IMR-90 (cell line): ENCODE measurements at regions not wholly inside any gene's neighbourhood (a gene's known extent, or its start where the extent isn't known, plus 50 kb on each side); places are given as distances from the start of the nearest gene placed in this dataset.

ENCODE experiments used
- ATAC-seq: fragments of 200-7000 bp; cut with Tn5 transposase; 2 replicates; pipeline ENCODE4 v1.9.1; 2020; ENCODE audit warnings: low read depth, mild to moderate bottlenecking, moderate library complexity
- BruUV-seq: library from RNA; stranded (reverse); fragments of 400-500 nt; replicated peaks from 2 replicates; lab custom pipeline; 2021; lab: Mats Ljungman, UMichigan
- CTCF ChIA-PET: fragments of 300-600 bp; formaldehyde crosslinking; extraction: SDS; loops from one replicate; lab custom pipeline; 2021; ENCODE audit warnings: antibody characterized with exemption; lab: Yijun Ruan, JAX
- POLR2A ChIA-PET: fragments of 300-600 bp; sonication (Branson Sonifier 250); formaldehyde crosslinking; loops from one replicate; lab custom pipeline; 2022; ENCODE audit warnings: antibody characterized with exemption; ENCODE audit not compliant: unreplicated experiment; lab: Charles Lee
- DNase-seq: peaks from one replicate; pipeline ENCODE4 v3.0.0; 2013
- H2AFZ ChIP-seq: replicated peaks from 2 replicates; pipeline ENCODE3; 2013; ENCODE audit warnings: low read length, mild to moderate bottlenecking; ENCODE audit not compliant: poor library complexity
- H2AK5ac ChIP-seq: 2 replicates; pipeline ENCODE4 v1.6.1; 2013; ENCODE audit warnings: low read depth, low read length, inconsistent platforms
- H2AK9ac ChIP-seq: replicated peaks from 2 replicates; pipeline ENCODE3; 2013; ENCODE audit warnings: mild to moderate bottlenecking, low read depth, low read length, moderate library complexity; ENCODE audit not compliant: poor library complexity
- H2BK120ac ChIP-seq: 2 replicates; pipeline ENCODE4 v1.6.1; 2013; ENCODE audit warnings: low read depth, low read length, inconsistent platforms
- H2BK15ac ChIP-seq: 3 replicates; pipeline ENCODE4 v1.6.1; 2013; ENCODE audit warnings: low read depth, low read length, inconsistent platforms
- H2BK20ac ChIP-seq: 2 replicates; pipeline ENCODE4 v1.6.1; 2013; ENCODE audit warnings: low read depth, mild to moderate bottlenecking, inconsistent platforms, low read length, moderate library complexity
- H2BK5ac ChIP-seq: 2 replicates; pipeline ENCODE4 v1.6.1; 2013; ENCODE audit warnings: mild to moderate bottlenecking, low read depth, low read length, inconsistent platforms; ENCODE audit not compliant: poor library complexity, severe bottlenecking
- H3K14ac ChIP-seq: replicated peaks from 2 replicates; pipeline ENCODE4 v1.6.1; 2013; ENCODE audit warnings: low read depth, low read length, inconsistent platforms
- H3K18ac ChIP-seq: 2 replicates; pipeline ENCODE4 v1.6.1; 2013; ENCODE audit warnings: low read depth, low read length, control low read depth
- H3K23ac ChIP-seq: 2 replicates; pipeline ENCODE4 v1.6.1; 2013; ENCODE audit warnings: low read depth, low read length, inconsistent platforms
- H3K27ac ChIP-seq: 2 replicates; pipeline ENCODE4 v1.5.1; 2013; ENCODE audit warnings: mild to moderate bottlenecking, control low read depth, low read length; ENCODE audit not compliant: insufficient read depth
- H3K27me3 ChIP-seq: 2 replicates; pipeline ENCODE4 v1.6.1; 2013; ENCODE audit warnings: low read length; ENCODE audit not compliant: control insufficient read depth, insufficient read depth
- H3K36me3 ChIP-seq: 2 replicates; pipeline ENCODE4 v1.6.1; 2013; ENCODE audit warnings: low read length, mixed read lengths; ENCODE audit not compliant: control insufficient read depth, insufficient read depth
- H3K4ac ChIP-seq: 2 replicates; pipeline ENCODE4 v1.6.1; 2013; ENCODE audit warnings: low read depth, low read length, inconsistent platforms
- H3K4me1 ChIP-seq: 2 replicates; pipeline ENCODE4 v1.6.1; 2013; ENCODE audit warnings: low read length, mixed read lengths; ENCODE audit not compliant: control insufficient read depth, insufficient read depth
- H3K4me2 ChIP-seq: 2 replicates; pipeline ENCODE4 v1.6.1; 2013; ENCODE audit warnings: low read depth, mild to moderate bottlenecking, control low read depth, low read length, moderate library complexity
- H3K4me3 ChIP-seq: 2 replicates; pipeline ENCODE4 v1.5.1; 2013; ENCODE audit warnings: low read depth, mild to moderate bottlenecking, control low read depth, low read length, moderate library complexity; ENCODE audit not compliant: insufficient read depth
- H3K56ac ChIP-seq: 2 replicates; pipeline ENCODE4 v1.6.1; 2013; ENCODE audit warnings: low read length, inconsistent platforms; ENCODE audit not compliant: insufficient read depth; ENCODE audit errors: extremely low read depth
- H3K79me1 ChIP-seq, 2 experiments: 2 replicates each; pipeline ENCODE4 v1.6.1; 2013; ENCODE audit warnings: low read length in 2 of 2, inconsistent platforms in 1 of 2, low read depth in 1 of 2
- H3K9ac ChIP-seq: 2 replicates; pipeline ENCODE4 v1.6.1; 2013; ENCODE audit warnings: low read depth, low read length, control low read depth
- H3K9me1 ChIP-seq: 2 replicates; pipeline ENCODE4 v1.6.1; 2013; ENCODE audit warnings: low read length, inconsistent platforms; ENCODE audit not compliant: insufficient read depth
- H3K9me3 ChIP-seq: 2 replicates; pipeline ENCODE4 v1.6.1; 2013; ENCODE audit warnings: low read length; ENCODE audit not compliant: control insufficient read depth, insufficient read depth
- H4K20me1 ChIP-seq: 2 replicates; pipeline ENCODE4 v1.6.1; 2013; ENCODE audit warnings: low read length, inconsistent platforms; ENCODE audit not compliant: insufficient read depth
- H4K5ac ChIP-seq: 2 replicates; pipeline ENCODE4 v1.6.1; 2013; ENCODE audit warnings: mild to moderate bottlenecking, low read depth, low read length, control low read depth
- H4K8ac ChIP-seq, 2 experiments: 2 replicates each; pipeline ENCODE4 v1.6.1; 2013; ENCODE audit warnings: low read depth in 2 of 2, low read length in 2 of 2, control low read depth in 1 of 2, inconsistent platforms in 1 of 2
- H4K91ac ChIP-seq: 2 replicates; pipeline ENCODE4 v1.6.1; 2013; ENCODE audit warnings: low read depth, low read length, inconsistent platforms; ENCODE audit not compliant: insufficient read depth
- CHD1 ChIP-seq: IDR thresholded peaks from 2 replicates; pipeline ENCODE4 v1.6.1; 2012; ENCODE audit warnings: low read depth, low read length, improper control_type of control experiment
- CTCF ChIP-seq: conservative IDR thresholded peaks from 2 replicates; pipeline ENCODE4 v1.5.1; 2012; ENCODE audit warnings: mild to moderate bottlenecking, low read depth, low read length, improper control_type of control experiment
- ELK1 ChIP-seq: fragments of 150-350 bp; IDR thresholded peaks from 2 replicates; pipeline ENCODE4 v1.6.1; 2016; ENCODE audit warnings: low read depth, mild to moderate bottlenecking, low read length, moderate library complexity, borderline replicate concordance
- FOS ChIP-seq: fragments of 150-350 bp; IDR thresholded peaks from 2 replicates; pipeline ENCODE4 v1.6.1; 2016; ENCODE audit warnings: low read depth, low read length
- MAFK ChIP-seq: IDR thresholded peaks from 2 replicates; pipeline ENCODE4 v1.6.1; 2012; ENCODE audit warnings: low read depth, low read length, improper control_type of control experiment
- NFE2L2 ChIP-seq: fragments of 150-350 bp; IDR thresholded peaks from 2 replicates; pipeline ENCODE4 v1.6.1; 2016; ENCODE audit warnings: low read depth, mild to moderate bottlenecking, low read length
- POLR2A ChIP-seq: IDR thresholded peaks from 2 replicates; pipeline ENCODE4 v1.6.1; 2012; ENCODE audit warnings: mild to moderate bottlenecking, low read depth, low read length
- RAD21 ChIP-seq: IDR thresholded peaks from 2 replicates; pipeline ENCODE4 v1.6.1; 2012; ENCODE audit warnings: low read length, improper control_type of control experiment
- RCOR1 ChIP-seq: IDR thresholded peaks from 2 replicates; pipeline ENCODE4 v1.6.1; 2012; ENCODE audit warnings: mild to moderate bottlenecking, low read length, improper control_type of control experiment; ENCODE audit not compliant: insufficient replicate concordance
- RFX5 ChIP-seq: IDR thresholded peaks from 2 replicates; pipeline ENCODE4 v1.8.0; 2012; ENCODE audit warnings: low read depth, mild to moderate bottlenecking, low read length, moderate library complexity
- SMC3 ChIP-seq: fragments of 150-350 bp; IDR thresholded peaks from 2 replicates; pipeline ENCODE4 v1.6.1; 2016; ENCODE audit warnings: low read depth, mild to moderate bottlenecking, antibody characterized with exemption, low read length, moderate library complexity
- USF2 ChIP-seq: fragments of 150-350 bp; IDR thresholded peaks from 2 replicates; pipeline ENCODE4 v1.6.1; 2017; ENCODE audit warnings: mild to moderate bottlenecking, antibody characterized with exemption, low read length, low read depth
- WGBS, 2 experiments: methylation state at CpG; one replicate each; pipeline versions ENCODE4 v1.1.5 to v1.1.7; 2013; ENCODE audit warnings: missing lambda C conversion rate in 2 of 2; ENCODE audit not compliant: insufficient read length in 1 of 2; ENCODE audit errors: extremely low coverage in 2 of 2; 5-methylcytosine and 5-hydroxymethylcytosine counted together
- dilution Hi-C: fragments of 300-500 bp; cut with HindIII; formaldehyde crosslinking; loops from one replicate; pipeline ENCODE4 v1.14.3; 2018; ENCODE audit warnings: low sequenced_read_pairs; ENCODE audit not compliant: unreplicated experiment
- in situ Hi-C: fragments of 300-500 bp; cut with MboI; formaldehyde crosslinking; loops from 3 replicates; pipeline ENCODE4 v1.14.3; 2019; ENCODE audit warnings: low sequenced_read_pairs, inconsistent platforms, mixed read lengths
- intact Hi-C: fragments of 100-400 bp; cut with micrococcal nuclease; formaldehyde crosslinking; loops from 2 replicates; pipeline ENCODE4 v1.10.0; 2022

- Histone ChIP-seq H2AK9ac (no peak overlapping the region), H2BK15ac (no peak overlapping the region), H2AK5ac (no peak overlapping the region), H4K5ac (no peak overlapping the region), H3K9me1 (no peaks in the 10 kb centered on the region), H3K4ac (no peak overlapping the region), H4K20me1 (no peaks in the 10 kb centered on the region), H3K4me2 (no peak overlapping the region), H3K18ac (no peak overlapping the region), H3K36me3 (no peaks in the 10 kb centered on the region), H3K9ac (no peak overlapping the region), H3K9me3 (no peaks in the 10 kb centered on the region), H3K79me1 (no peaks in the 10 kb centered on the region), H3K4me3 (no peak overlapping the region), H3K23ac (no peak overlapping the region), H3K14ac (no peak overlapping the region), H3K27me3 (no peaks in the 10 kb centered on the region; the same call in 1 of the 2 replicates), H2BK120ac (no peak overlapping the region), H2AFZ (no peak overlapping the region), H2BK5ac (no peak overlapping the region), H3K4me1 (no peaks in the 10 kb centered on the region), H4K91ac (no peak overlapping the region), H3K27ac (no peak overlapping the region), H3K56ac (no peak overlapping the region), H2BK20ac (no peak overlapping the region), H4K8ac (no peak overlapping the region)
- TF ChIP-seq RCOR1, result no peak
- no peak for TF ChIP-seq CHD1
- no peak for TF ChIP-seq CTCF
- TF ChIP-seq POLR2A, result no peak
- TF ChIP-seq USF2, result no peak
- TF ChIP-seq RAD21, result no peak
- TF ChIP-seq RFX5, result no peak
- no peak for TF ChIP-seq SMC3
- no peak for TF ChIP-seq FOS
- no peak for TF ChIP-seq ELK1
- TF ChIP-seq MAFK, result no peak
- TF ChIP-seq NFE2L2, result no peak
- no CpG with 5 or more reads among the region's 5 CpGs for WGBS, 2 experiments
- intact Hi-C loops (no loop called here), in situ Hi-C loops (no loop called here), dilution Hi-C loops (no loop called here)
- no TSS peak for BruUV-seq
- ChIA-PET POLR2A (no interaction called here), CTCF (interaction anchor here (0.6 kb wide), 1 partner anchor 86 kb away, joined by 3 read pairs; no protein-coding TSS in a partner anchor)
- DNase-seq (no peak), ATAC-seq (no peak)
Measured at GRCh38 chr11:87832211-87832610, 343.0 kb downstream of the RAB38 start.
